Gastroesophageal sphincter (tissue), 4 donors: ENCODE measurements at regions not wholly inside any gene's neighbourhood (a gene's known extent, or its start where the extent isn't known, plus 50 kb on each side); places are given as distances from the start of the nearest gene placed in this dataset.
"Not testable (repeated sequence)": the region's sequence is repeated elsewhere in the genome, so short reads cannot be mapped to it uniquely, and the experiment has no call there.

Source experiments
- ATAC-seq: fragments of 150-250 bp; one replicate; pipeline ENCODE4 v1.9.1; 2016; ENCODE audit warnings: mild to moderate bottlenecking, moderate library complexity
- H3K27ac ChIP-seq, 4 donors: fragments of 200-600 bp; sonication (generic) in 3 of 4; 1 replicate in 3 of 4; 2 replicates in 1 of 4; pipeline ENCODE4 v1.5.1; 2016 to 2019
- H3K27me3 ChIP-seq: fragments of 200-600 bp; sonication (generic); one replicate; pipeline ENCODE4 v1.5.1; 2019
- H3K36me3 ChIP-seq, 2 donors: fragments of 200-600 bp; sonication (generic); one replicate each; pipeline ENCODE4 v1.5.1; 2019; ENCODE audit warnings: control low read depth in 1 of 2
- H3K4me1 ChIP-seq, 3 donors: fragments of 200-600 bp; sonication (generic); 1 replicate in 2 of 3; 2 replicates in 1 of 3; pipeline ENCODE4 v1.5.1; 2016 to 2019; ENCODE audit warnings: control low read depth in 2 of 3
- H3K4me3 ChIP-seq, 2 donors: fragments of 200-600 bp; sonication (generic); one replicate each; pipeline ENCODE4 v1.5.1; 2019; ENCODE audit warnings: mild to moderate bottlenecking in 1 of 2, moderate library complexity in 1 of 2
- H3K9me3 ChIP-seq, 3 donors: fragments of 200-600 bp; sonication (generic); one replicate each; pipeline ENCODE4 v1.5.1; 2017 to 2019; ENCODE audit warnings: control low read depth in 2 of 3
- CTCF ChIP-seq, 4 experiments: fragments of 200-600 bp in 2 of 4; fragments of 450-650 bp in 2 of 4; sonication (generic) in 1 of 4; IDR thresholded peaks; one replicate each; pipeline ENCODE4 v1.5.1; 2017 to 2019; ENCODE audit warnings: antibody characterized with exemption in 4 of 4, mild to moderate bottlenecking in 2 of 4, moderate library complexity in 2 of 4
- EP300 ChIP-seq: sonication (generic); formaldehyde crosslinking; IDR thresholded peaks from one replicate; pipeline ENCODE4 v1.6.1; 2017; ENCODE audit warnings: antibody characterized with exemption, mild to moderate bottlenecking
- POLR2A ChIP-seq, 2 donors: fragments of 450-650 bp; IDR thresholded peaks; one replicate each; pipeline ENCODE4 v1.6.1; 2017; ENCODE audit warnings: antibody characterized with exemption in 2 of 2, mild to moderate bottlenecking in 2 of 2, moderate library complexity in 1 of 2
- POLR2AphosphoS5 ChIP-seq: sonication (generic); formaldehyde crosslinking; IDR thresholded peaks from one replicate; pipeline ENCODE4 v1.6.1; 2017; ENCODE audit warnings: antibody characterized with exemption
- WGBS, 2 donors: methylation state at CpG; one replicate each; pipeline ENCODE4 v1.1.5; 2018; ENCODE audit warnings: low coverage in 1 of 2; 5-methylcytosine and 5-hydroxymethylcytosine counted together

- Histone ChIP-seq H3K4me3 (no peak overlapping the region), H3K27ac (no peak overlapping the region), H3K4me1 (no peaks in the 10 kb centered on the region), H3K36me3 (no peaks in the 10 kb centered on the region), H3K27me3 (no peaks in the 10 kb centered on the region), H3K9me3 (no peaks in the 10 kb centered on the region)
- WGBS, 2 donors: 71 to 76% methylated on average over 5 of the region's 5 CpGs
- ATAC-seq: no peak
- TF ChIP-seq POLR2AphosphoS5 (no peak), EP300 (no peak), POLR2A (IDR thresholded peaks at IDR 0.05) (no peak), CTCF (IDR thresholded peaks at IDR 0.05) (no peak)
Measured at GRCh38 chr12:20057398-20057797, 310.9 kb upstream of the PDE3A start.

GRCh38 chr12:20063116-20063515 lies 305.2 kb upstream of the PDE3A start:
- WGBS, 2 donors: 74 to 77% methylated on average over 6 of the region's 6 CpGs
- no peaks in the 10 kb centered on the region for H3K4me1 ChIP-seq
- no peak overlapping the region for H3K4me3 ChIP-seq
- no peak overlapping the region for H3K27ac ChIP-seq
- no peaks in the 10 kb centered on the region for H3K27me3 ChIP-seq
- H3K9me3 ChIP-seq: no peaks in the 10 kb centered on the region
- no peaks in the 10 kb centered on the region for H3K36me3 ChIP-seq
- no peak for ATAC-seq
- TF ChIP-seq POLR2AphosphoS5: no peak
- TF ChIP-seq EP300: no peak
- no peak for TF ChIP-seq POLR2A (IDR thresholded peaks at IDR 0.05)
- no peak for TF ChIP-seq CTCF (IDR thresholded peaks at IDR 0.05)

- no peaks in the 10 kb centered on the region for H3K9me3 ChIP-seq
- H3K27me3 ChIP-seq: no peaks in the 10 kb centered on the region
- 50 to 69% methylated on average over 1 to 3 of the region's 3 CpGs for WGBS, 2 donors
- H3K4me3 ChIP-seq: no peak overlapping the region
- ATAC-seq: no peak
- H3K27ac ChIP-seq: no peak overlapping the region
- H3K4me1 ChIP-seq: no peaks in the 10 kb centered on the region
- no peak for TF ChIP-seq CTCF (IDR thresholded peaks at IDR 0.05)
- no peak for TF ChIP-seq EP300
- no peak for TF ChIP-seq POLR2A (IDR thresholded peaks at IDR 0.05)
- TF ChIP-seq POLR2AphosphoS5: no peak
- H3K36me3 ChIP-seq: no peaks in the 10 kb centered on the region
Measured at GRCh38 chr12:20077618-20078017, 290.7 kb upstream of the PDE3A start.

GRCh38 chr12:20089077-20089476 lies 279.3 kb upstream of the PDE3A start:
- ATAC-seq: no peak
- Histone ChIP-seq H3K4me3 (no peak overlapping the region), H3K27me3 (no peaks in the 10 kb centered on the region)

GRCh38 chr12:20093190-20093810 lies 275.0 kb upstream of the PDE3A start:
- H3K27me3 ChIP-seq, H3K36me3 ChIP-seq: not testable (repeated sequence)
- no CpG with 5 or more reads among the region's 32 CpGs for WGBS, 2 donors

More at GRCh38 chr12:20089077-20089476, 279.3 kb upstream of the PDE3A start:
- H3K36me3 ChIP-seq: no peaks in the 10 kb centered on the region
- 76 to 85% methylated on average over 3 to 5 of the region's 6 CpGs for WGBS, 2 donors
- H3K4me1 ChIP-seq: no peaks in the 10 kb centered on the region
- peaks cover 0 to 6% (median 0%) of the 10 kb centered on the region in 3 donors for H3K9me3 ChIP-seq
- no peak for TF ChIP-seq POLR2A (IDR thresholded peaks at IDR 0.05)
- no peak for TF ChIP-seq CTCF (IDR thresholded peaks at IDR 0.05)
- no peak for TF ChIP-seq EP300
- TF ChIP-seq POLR2AphosphoS5: no peak
- H3K27ac ChIP-seq: no peak overlapping the region

More at GRCh38 chr12:20093190-20093810, 275.0 kb upstream of the PDE3A start:
- H3K27ac ChIP-seq, ATAC-seq, H3K4me3 ChIP-seq, H3K9me3 ChIP-seq: not testable (repeated sequence)
- H3K4me1 ChIP-seq: peaks cover 0 to 18% (median 3%) of the 10 kb centered on the region in 3 donors
